ENCODE measurements at regions not wholly inside any gene's neighbourhood (a gene's known extent, or its start where the extent isn't known, plus 50 kb on each side); places are given as distances from the start of the nearest gene placed in this dataset.

GRCh38 chr4:8695237-8696219 lies 103.0 kb downstream of the CPZ start:
- no peak overlapping the region for H3K27ac ChIP-seq
- TF ChIP-seq, protein P1, sequence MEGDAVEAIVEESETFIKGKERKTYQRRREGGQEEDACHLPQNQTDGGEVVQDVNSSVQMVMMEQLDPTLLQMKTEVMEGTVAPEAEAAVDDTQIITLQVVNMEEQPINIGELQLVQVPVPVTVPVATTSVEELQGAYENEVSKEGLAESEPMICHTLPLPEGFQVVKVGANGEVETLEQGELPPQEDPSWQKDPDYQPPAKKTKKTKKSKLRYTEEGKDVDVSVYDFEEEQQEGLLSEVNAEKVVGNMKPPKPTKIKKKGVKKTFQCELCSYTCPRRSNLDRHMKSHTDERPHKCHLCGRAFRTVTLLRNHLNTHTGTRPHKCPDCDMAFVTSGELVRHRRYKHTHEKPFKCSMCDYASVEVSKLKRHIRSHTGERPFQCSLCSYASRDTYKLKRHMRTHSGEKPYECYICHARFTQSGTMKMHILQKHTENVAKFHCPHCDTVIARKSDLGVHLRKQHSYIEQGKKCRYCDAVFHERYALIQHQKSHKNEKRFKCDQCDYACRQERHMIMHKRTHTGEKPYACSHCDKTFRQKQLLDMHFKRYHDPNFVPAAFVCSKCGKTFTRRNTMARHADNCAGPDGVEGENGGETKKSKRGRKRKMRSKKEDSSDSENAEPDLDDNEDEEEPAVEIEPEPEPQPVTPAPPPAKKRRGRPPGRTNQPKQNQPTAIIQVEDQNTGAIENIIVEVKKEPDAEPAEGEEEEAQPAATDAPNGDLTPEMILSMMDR (IDR thresholded peaks at IDR 0.05), result no peak
- no peak for TF ChIP-seq ZFX (IDR thresholded peaks at IDR 0.05; ENCODE audit: borderline replicate concordance)

DNA sequence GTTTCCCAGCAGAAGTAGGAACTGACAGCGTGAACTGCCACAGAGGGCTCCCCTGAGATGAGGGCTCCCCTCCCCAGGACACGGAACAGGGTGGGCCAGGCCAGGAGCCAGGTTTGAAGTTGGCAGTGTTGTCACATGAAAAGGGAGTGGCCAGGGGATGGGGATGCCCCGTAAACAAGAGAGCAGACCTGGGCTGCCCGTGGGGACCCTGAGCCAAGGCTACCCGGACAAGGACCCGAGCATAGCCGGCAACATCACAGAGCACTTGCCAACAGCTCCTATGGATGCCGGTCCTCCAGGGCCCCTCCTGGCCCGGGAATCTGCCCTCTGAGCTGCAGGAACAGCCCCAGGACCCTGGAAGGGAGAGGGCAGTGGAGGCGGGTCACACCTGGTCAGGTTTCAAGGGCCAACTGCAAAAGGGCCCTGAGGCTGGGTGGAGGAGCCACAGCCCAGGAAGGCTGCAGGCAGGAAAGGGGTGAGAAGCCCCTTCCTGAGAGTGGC lies 102.1 kb downstream of the CPZ start:
- TF ChIP-seq ZFX (IDR thresholded peaks at IDR 0.05; ENCODE audit: borderline replicate concordance), result no peak
- TF ChIP-seq, protein P1 (IDR thresholded peaks at IDR 0.05), result no peak
- H3K27ac ChIP-seq, result no peak overlapping the region

GRCh38 chr4:8694226-8694625 lies 101.7 kb downstream of the CPZ start:
- no peak overlapping the region for H3K27ac ChIP-seq
- TF ChIP-seq, protein P1 (IDR thresholded peaks at IDR 0.05), result no peak
- no peak for TF ChIP-seq ZFX (IDR thresholded peaks at IDR 0.05; ENCODE audit: borderline replicate concordance)

DNA sequence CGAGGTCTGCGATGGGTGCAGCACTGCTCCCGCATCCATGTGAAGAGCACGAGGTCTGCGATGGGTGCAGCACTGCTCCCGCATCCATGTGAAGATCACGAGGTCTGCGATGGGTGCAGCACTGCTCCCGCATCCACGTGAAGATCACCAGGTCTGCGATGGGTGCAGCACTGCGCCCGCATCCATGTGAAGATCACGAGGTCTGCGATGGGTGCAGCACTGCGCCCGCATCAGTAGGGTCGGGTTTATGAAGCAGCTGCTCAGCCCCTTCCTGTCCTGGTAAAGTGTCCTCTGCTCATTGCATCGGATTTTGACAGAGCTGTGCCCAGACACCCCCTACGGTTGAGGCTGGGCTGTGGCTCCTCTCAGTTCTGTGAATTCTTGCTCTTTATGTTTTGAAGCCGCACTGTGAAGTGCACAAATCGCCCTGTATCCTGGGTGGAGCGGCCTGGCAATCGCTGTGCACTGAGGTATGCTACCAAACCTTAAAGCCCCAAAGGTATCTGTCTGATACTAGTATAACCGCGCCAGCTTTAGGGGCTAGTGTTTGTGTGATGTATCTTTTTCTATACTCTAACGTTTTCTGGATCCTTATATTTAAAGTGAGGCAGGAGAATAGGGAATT lies 98.7 kb downstream of the CPZ start:
- H3K27ac ChIP-seq, result no peak overlapping the region
- TF ChIP-seq, protein P1 (IDR thresholded peaks at IDR 0.05), result no peak
- no peak for TF ChIP-seq ZFX (IDR thresholded peaks at IDR 0.05; ENCODE audit: borderline replicate concordance)

GRCh38 chr4:8690216-8691150 lies 97.9 kb downstream of the CPZ start:
- TF ChIP-seq, protein P1 (IDR thresholded peaks at IDR 0.05), result no peak
- TF ChIP-seq ZFX (IDR thresholded peaks at IDR 0.05; ENCODE audit: borderline replicate concordance), result no peak
- no peak overlapping the region for H3K27ac ChIP-seq

DNA sequence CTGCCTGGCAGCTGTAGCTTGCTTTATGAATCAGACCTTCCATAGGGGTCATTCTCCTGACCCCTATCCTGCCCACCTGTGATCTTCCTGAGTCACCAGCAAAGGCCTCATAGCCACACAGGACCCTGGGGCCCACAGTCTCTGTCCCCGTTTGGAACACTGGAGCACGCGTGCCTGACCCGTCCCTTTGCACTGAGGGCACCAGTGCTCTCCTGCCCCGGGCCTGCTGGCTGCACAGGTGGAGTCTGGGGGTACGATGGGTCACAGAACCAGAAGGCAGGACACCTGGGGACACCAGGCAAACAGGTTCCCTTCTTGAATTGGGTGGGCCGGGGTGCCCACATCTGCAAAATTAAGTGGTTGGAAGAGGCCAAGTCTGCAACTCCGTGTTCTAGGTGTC lies 97.2 kb downstream of the CPZ start:
- TF ChIP-seq, protein P1 (IDR thresholded peaks at IDR 0.05), result no peak
- no peak for TF ChIP-seq ZFX (IDR thresholded peaks at IDR 0.05; ENCODE audit: borderline replicate concordance)
- H3K27ac ChIP-seq, result no peak overlapping the region
